WTC11 (cell line): ENCODE measurements at regions not wholly inside any gene's neighbourhood (a gene's known extent, or its start where the extent isn't known, plus 50 kb on each side); places are given as distances from the start of the nearest gene placed in this dataset.

Source experiments
- FOXJ3 ChIP-seq: sonication (generic); formaldehyde crosslinking; IDR thresholded peaks from 2 replicates; pipeline ENCODE4 v1.9.0; 2021; ENCODE audit warnings: missing genetic modification reagents, mild to moderate bottlenecking, borderline replicate concordance
- OVOL2 ChIP-seq: fragments of 250-450 bp; sonication (Bioruptor Pico); IDR thresholded peaks from 2 replicates; pipeline ENCODE4 v1.9.0; 2021; ENCODE audit warnings: mild to moderate bottlenecking, borderline replicate concordance

- no peak for TF ChIP-seq OVOL2 (CRISPR knock-in tag)
- TF ChIP-seq FOXJ3 (CRISPR knock-in tag): no peak
Measured at GRCh38 chr18:5744659-5745058, 150.7 kb downstream of the TMEM200C start.
